ENCODE measurements at regions not wholly inside any gene's neighbourhood (a gene's known extent, or its start where the extent isn't known, plus 50 kb on each side); places are given as distances from the start of the nearest gene placed in this dataset.
"Not testable (repeated sequence)": the region's sequence is repeated elsewhere in the genome, so short reads cannot be mapped to it uniquely, and the experiment has no call there.

DNA sequence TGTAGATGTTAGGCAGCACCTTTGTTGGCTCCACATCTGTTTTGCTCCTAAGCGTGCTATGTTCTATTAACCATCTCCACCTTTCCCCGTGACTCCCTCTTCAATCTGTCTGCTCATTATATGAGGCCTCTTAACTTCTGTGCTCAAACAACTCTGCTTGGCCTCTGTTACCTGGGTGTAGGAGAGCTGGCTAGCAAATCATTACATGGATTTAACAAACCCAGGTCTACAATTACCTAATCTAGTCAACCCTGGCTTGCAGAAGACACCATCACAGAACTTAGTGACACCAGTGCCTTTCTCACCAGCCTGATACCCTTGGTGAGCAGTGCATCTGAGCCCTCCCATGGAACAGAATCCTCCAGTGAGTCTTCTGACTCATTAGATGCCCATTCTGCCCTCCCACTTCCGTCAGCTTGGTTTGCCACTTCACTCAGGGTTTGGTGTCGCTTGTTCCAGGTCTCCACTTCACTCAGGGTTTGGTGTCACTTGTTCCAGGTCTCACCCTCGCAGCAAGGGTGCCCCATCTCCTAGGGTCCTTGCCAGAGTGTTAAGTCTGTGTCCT is 92.0 kb upstream of the KIF26B start:
- no peak for DNase-seq (ENCODE audit: low spot score)

DNA sequence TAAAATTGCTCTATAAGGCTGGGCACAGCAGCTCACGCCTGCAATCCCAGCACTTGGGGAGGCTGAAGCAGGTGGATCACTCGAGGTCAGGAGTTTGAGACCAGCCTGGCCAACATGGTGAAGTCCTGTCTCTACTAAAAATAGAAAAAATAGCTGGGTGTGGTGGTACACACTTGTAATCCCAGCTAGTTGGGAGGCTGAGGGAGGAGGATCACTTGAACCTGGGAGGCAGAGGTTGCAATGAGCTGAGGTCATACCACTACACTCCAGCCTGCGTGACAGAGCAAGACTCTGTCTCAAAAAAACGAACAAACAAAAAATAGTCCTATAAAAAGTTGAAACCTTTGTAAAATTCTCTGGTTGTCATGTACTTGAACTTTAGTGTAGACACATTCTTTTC is 93.0 kb upstream of the KIF26B start:
- not testable (repeated sequence) for DNase-seq (ENCODE audit: low spot score)

DNA sequence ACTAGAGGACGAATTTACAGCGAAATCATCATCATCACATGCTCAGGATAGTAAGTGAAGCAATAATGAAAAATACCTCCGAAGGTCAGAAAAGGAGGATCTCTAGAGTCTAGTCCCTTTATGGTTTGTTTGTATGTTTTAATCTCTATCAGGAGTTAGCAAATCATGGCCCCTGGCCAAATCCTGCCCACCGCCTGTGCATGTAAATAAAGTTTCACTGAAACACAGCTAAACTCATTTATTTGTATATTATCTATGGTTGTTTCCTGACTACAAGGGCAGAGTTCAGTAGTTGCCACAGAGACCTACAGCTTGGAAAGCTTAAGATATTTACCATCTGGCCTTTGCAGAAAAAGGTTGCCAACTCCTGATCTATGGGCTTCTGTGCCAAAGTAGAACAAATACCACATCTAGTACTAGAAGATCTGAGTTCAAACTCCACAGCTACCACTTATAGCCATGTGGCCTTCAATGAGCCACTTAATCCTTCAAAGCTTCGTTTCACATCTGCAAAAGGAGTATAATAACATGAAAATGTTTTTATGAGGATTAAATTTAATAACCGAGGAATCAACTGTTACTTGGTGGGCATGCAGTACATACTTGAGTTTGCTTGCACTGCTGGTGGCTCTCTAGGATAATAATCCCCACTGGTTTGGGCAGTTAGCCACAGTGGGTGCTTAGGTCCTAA is 94.0 kb upstream of the KIF26B start:
- no peak for DNase-seq (ENCODE audit: low spot score)

DNA sequence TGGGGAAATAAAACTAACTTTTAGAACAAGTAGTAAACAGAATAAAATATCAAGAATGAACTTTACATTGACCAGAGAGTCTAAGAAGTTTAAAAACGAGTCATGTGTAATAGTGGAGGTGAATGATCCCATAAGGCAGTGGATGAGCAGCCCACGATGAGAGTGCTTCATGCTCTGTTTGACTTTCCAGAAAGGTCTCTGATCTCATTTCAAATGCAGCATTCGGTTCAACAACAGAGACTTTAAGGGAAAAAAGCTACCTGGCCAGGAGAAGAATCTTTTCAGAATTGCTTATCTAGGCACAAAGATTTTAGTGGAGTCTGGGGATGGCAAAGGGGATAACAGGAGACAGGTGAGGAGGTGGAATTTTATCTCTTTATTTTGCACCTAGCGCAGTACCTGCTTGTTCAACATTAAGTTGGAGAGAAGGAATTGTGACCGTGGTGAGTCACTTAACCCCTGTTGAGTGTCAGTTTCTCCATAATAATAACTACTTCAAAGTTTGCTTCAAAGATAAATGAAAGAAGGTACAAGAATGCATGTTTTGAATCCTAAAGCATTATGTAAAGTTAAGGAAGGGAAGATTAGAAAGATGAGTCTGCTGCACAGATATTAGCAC is 94.9 kb upstream of the KIF26B start:
- no peak for DNase-seq (ENCODE audit: low spot score)

DNA sequence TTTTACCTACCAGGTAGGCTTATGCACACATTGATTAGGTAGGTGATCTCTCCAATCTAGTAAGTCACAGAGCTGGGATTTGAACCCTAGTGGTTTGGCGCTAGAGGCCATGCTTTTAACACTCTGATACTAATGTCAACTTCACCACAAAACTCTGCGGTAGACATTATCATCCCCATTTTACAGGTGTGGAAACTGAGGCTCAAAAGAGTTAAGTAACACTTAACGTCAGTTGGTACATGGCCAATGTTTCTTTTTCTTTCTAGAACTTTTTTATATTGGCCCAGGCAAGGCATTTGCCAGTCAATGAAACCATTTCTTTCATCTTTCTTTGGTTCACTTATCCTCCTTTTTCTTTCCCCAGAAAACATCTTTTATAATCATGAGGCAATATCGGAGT is 95.9 kb upstream of the KIF26B start:
- DNase-seq (ENCODE audit: low spot score): no peak

DNA sequence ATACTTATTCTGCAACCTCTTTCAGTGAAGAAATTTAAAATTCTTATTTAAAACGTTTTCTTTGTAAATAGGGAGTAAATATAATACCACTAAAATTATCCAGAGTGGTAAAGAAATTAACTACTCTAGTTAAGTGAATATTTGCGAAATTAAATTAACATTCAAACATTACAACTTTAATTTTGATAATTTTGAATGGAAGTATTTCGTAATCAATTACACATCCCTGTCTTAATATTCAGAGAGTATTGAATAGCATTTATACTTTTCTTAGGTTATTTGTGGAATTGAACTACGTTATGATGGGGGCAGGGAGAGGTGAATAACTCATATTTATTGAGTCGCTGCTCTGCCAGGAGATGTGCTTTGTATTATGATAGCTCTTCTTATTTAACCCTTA is 96.3 kb upstream of the KIF26B start:
- no peak for DNase-seq (ENCODE audit: low spot score)

DNA sequence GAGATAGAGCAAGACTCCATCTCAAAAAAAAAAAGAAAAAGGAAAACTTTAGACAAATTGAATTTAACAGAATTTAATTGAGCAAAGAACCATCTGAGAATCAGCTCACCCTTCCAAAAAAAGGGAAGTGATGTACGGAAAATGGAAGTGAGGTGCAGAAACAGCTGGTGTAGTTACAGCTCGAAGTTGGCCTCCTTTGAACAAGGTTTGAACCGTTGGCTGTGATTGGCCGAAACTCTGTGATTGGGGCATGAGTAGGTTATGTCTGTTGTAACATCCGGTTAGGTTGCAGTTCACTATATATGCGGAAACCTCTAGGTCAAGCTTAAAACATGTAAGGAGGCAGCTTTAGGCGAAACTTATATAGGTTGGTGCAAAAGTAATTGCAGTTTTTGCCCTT is 97.9 kb upstream of the KIF26B start:
- no peak for DNase-seq (ENCODE audit: low spot score)

DNA sequence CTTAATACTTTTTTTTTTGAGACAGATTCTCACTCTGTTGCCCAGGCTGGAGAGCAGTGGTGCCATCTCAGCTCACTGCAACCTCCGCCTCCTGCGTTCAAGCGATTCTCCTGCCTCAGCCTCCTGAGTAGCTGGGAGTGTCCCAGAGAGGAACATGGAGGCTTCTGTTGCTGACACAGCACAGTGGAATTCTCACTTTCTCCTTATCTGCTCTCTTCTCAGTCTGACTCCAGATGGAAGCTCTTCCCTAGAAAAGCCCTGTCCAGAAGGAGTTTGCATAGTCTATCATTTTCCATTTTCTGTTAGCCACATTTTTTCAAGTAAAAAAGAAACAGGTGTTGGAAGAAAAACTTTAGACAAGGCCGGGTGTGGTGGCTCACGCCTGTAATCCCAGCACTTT is 98.5 kb upstream of the KIF26B start:
- DNase-seq (ENCODE audit: low spot score): not testable (repeated sequence)

DNA sequence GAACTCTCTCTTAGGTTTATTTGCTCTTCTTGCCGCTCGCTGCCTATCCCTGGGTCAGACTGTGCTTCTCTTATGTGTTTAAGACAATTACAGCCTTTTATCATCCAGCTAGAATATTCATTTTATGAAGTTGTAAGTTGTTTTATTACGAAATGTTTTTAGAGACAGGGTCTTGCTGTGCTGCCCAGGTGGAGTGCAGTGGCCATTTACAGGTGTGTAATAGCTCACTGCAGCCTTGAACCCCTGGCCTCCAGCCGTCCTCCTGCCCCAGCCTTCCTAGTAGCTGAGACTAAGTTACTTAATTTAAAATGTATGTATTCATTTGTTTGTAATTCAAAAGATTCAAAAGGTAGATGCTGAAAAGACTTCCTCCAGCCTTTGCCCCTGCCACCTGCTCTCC is 99.0 kb upstream of the KIF26B start:
- no peak for DNase-seq (ENCODE audit: low spot score)

DNA sequence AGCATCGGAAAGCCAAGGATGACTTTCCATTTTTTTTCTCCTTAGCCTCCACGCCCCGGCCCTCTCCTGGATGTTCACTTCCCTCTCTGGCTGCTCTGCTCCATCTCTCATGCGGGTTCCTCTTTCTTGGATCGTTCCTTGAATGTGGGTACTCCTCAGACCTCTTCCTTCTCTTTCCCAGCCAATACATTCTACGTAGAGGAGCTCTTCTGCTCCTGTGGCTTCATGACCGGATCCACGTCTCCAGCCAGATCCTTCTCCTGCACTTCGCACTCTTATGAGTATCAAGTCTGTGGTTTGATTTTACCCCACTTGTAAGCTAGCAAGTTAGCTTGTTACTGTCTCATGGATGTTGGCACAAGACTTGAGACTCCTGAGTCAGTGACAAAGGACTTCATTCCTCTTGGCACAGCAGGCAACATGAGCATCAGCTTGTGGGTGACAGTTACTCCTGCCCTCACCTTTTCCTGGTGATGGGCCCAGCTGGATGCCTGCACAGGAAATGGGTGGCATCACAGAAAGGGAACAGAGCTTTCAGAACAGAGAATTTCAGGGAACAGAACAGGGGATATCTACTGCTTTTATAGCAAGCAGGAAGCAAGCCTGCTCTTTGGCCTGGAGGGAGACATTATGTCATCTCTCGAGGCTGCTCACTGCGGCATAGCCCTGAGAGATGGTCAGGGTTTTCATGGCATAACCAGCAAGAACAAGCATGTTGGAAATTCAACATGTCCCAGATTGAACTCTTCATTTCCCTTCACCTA is 100.1 kb upstream of the KIF26B start:
- DNase-seq (ENCODE audit: low spot score): no peak

DNA sequence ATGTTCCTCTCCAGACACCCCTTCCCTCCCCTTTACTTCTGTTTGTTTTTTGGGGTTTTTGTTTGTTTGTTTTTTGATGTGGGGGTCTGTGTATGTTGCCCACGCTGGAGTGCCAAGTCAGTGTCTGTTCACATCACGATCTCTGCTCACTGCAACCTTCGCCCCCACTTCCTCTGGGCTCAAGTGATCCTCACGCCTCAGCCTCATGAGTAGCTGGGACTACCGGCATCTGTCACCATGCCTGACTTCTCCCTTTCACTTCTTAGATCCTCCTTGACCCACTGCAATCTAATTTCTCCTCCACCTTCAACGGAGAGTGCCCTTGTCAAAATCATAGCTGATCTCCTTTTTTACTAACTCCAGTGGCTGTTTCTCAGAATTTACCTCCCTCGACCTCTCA is 100.7 kb upstream of the KIF26B start:
- DNase-seq (ENCODE audit: low spot score): no peak

DNA sequence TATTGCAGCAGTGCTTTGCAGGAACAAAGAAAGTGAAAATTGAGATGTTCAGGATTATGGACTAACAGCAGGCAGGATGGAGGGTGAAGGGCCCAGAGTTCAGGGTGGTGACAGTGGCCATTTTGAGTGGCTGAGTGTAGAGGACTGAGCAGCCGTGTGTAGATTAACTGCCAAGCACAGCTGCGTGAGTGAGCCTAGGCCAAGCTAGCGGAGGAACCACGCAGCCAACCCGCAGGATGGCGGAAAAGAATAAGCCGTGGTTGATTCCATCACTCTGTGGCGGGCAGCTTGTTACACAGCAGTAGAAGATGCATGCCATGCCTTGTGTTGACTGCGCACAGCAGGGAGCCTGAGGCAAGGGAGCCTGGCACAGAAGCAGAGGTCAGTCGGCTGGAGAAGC is 102.5 kb upstream of the KIF26B start:
- DNase-seq (ENCODE audit: low spot score): no peak

DNA sequence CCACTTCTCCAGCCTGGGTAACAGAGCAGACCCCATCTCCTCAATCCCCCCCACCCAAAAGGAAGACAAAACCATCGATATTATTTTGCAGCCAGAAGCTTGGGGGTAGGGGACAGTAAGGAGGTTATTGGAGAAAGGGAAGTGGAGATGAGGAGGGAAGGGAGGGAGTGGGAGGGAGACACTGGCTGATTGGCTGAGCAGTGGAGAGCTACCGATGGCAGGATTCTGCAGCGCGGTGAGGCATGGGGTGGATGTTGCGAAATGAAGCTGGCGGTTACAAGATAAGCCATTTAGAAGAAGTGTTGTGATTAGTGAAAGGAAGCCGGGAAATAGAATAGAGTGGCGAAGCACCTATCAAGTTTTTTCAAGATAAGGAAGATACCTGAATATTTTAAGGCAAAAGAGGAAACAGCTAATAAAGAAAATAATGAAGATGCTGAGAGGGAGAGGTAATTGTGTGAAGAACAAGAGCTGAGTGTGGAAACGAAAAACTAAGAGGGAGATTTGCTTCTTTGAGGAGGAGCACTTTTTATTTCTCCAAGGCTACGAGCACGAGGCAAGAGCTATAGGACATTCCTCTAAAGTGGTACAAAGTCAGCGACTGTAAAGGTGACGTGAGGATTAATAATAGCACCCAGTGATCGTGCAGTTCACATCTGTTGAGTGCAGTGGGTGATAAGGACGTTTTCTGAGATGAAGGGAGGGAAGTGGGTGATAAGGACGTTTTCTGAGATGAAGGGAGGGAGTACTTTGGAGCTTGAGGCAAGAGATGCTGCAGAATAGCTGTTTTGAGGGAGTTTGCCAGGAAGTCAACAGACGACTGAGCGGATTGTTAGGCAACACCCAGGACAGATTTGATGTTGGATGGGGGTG is 103.2 kb upstream of the KIF26B start:
- no peak for DNase-seq (ENCODE audit: low spot score)

DNA sequence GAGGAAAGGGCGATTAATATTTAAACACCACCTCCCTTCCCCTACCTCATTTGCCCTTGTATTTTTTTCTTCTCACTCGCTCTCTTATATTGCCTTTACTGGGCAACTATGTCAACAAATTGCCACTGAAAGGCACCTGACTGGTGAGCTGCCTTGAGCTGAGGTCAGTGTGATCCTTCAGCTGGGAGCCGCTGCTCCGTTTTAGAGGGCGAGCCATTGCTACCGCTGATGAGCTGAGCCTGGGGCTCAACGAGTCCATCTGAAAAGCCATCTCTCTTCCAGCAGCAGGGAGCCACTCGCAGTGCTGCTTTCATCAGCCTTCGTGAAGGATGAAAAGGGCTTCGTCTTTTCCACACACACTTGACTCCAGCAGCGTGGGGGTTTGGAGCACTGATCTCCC is 108.0 kb upstream of the KIF26B start:
- DNase-seq (ENCODE audit: low spot score): no peak

DNA sequence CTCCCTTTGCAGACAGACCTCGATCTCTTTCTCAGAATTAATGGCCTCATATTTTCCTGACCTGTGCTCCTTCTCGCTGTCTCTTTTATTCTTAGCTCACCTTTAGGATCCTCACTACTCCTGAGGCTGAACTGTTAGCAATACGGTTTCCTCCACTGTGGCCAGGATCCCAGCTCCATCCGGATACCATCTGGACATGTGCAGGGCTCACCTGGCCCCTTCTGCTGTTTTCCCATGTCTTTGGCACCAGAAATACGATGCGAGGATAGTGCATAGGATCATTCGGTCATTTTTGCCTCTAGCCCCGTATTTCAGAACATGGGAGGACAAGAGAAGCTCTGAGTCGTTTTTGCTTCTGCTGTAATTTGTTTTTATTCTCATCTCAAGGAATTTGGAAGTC is 108.5 kb upstream of the KIF26B start:
- no peak for DNase-seq (ENCODE audit: low spot score)

DNA sequence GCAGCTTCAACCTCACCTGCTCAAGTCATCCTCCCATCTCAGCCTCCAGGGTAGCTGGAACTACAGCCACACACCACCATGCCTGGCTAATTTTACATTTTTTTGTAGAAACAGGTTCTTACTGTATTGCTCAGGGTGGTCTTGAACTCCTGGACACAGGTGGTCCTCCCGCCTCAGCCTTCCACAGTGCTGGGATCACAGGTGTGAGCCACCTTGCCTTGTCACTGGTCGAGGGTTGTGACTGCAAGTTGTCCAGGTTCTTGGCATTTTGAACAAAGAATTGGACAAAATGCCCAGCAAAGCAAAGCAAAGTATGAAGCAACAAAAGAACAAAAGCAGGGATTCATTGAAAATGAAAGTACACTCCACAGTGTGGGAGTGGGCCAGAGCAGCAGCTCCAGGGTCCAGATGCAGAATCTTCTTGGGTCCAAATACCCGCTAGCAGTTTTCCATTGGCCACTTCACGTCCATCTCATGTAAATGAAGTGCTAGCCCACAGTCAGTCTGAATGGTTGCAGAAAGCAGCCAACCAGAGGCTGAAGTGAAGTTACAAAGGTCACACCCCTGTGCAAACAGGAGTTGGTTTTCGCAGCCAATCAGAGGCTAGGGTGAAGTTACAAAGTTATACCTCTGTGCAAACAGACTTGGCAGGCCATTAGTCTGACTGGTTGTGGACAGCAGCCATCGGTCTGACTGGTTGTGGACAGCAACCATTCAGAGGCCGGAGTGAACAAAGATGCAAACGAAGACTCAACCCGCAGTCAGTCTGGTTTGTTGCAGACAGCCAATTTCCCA is 109.5 kb upstream of the KIF26B start:
- DNase-seq (ENCODE audit: low spot score): peak; percentile 22

DNA sequence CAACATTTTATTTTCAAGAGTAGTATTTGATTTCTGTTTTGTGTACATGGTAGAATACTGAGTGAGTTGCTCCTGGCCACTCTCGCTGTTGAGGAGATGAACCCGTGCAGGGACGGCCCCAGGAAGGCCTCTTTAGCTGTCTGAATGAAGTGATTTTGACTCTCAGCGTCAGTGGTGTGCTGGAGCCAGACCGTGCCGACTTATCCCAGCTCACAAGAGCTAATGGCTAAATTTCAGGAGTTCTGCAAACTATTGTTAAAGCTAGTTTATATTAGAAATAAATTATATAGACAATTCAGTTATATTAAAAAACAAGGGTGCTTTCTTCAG is 111.2 kb upstream of the KIF26B start:
- no peak for DNase-seq (ENCODE audit: low spot score)

DNA sequence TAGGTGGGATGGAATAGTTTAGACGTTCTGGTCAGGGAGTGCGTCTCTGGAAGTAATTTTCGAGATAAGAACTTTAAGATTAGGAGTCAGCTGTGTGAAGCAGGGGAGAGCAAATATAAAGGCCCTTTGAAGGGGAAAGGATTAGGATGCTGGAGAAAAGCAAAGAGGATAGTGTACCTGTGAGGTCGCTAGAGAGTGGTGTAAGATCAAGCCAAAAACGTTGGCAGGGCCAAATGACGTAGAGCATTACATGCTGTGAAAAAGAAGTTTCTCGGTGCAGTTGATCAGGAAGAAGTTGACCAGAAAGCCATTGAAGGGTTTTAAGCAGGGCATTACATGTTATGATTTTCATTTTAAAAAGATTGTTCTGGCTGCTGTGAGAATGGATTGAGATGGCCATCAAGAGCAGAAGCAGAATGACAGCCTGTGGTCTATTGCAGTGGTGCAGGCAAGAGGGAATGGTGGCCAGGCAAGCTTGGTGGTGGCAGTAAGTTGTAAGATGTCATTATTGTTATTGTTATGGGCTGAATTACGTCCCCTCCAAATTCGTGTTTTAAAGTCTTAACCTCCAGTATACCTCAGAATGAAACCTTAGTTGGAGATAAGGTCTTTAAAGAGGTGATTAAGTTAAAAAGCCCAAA is 113.6 kb upstream of the KIF26B start:
- DNase-seq (ENCODE audit: low spot score): no peak

DNA sequence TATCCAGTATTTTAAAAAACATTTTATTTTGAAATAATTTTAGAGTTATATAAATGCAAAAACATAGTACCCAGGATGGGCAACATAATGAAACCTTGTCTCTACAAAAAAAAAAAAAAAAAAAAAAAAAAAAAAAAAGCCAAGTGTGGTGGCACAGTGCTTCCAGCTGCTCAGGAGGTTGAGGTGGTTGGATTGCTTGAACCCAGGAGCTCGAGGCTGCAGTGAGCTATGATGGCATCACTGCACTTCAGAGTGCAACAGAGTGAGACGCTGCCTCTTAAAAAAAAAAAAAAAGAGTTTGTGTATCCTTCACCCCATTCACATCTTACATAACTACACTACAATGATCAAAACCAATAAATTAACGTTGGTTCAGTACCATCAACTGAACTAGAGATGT is 115.6 kb upstream of the KIF26B start:
- DNase-seq (ENCODE audit: low spot score): no peak

DNA sequence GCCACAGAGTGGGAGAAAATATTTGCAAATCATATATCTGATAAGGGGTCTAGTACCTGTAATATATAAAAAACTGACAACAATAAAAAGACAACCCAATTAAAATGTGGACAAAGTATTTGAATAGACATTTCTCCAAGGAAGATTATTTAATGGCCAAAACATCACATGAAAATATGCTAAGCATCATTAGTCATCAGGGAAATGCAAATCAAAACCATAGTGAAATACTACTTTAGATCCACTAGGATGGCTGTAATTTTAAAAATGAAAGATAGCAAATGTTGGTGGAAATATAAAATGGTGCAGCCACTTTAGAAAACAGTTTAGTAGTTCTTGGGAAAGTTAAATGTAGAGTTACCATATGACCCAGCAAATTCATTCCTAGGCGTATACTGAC is 118.7 kb upstream of the KIF26B start:
- no peak for DNase-seq (ENCODE audit: low spot score)

DNA sequence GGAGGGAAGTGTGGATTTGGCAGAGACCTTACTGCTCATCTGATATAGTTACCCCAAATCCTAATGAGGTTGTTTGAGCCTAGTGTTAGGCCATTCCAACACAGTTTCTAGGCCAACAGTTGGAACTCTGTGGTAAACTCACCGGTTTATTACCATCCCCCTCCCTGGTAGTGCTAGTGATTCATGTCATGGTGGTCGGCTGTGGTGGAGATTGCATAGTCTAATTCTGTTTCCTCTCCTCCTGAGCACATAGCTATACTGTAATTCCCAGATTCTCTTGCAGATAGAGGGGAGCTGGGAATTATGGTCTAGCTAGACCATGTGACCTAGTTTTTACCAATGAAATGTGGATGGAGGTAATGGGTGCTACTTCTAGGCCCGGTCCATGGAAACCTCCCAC is 123.7 kb upstream of the KIF26B start:
- no peak for DNase-seq (ENCODE audit: low spot score)

Measured in RKO (cell line).